Body of pancreas (tissue), 4 donors: ENCODE measurements at regions not wholly inside any gene's neighbourhood (a gene's known extent, or its start where the extent isn't known, plus 50 kb on each side); places are given as distances from the start of the nearest gene placed in this dataset.

Source experiments
- ATAC-seq: fragments of 150-250 bp; one replicate; pipeline ENCODE4 v1.9.1; 2016
- DNase-seq, 4 donors: peaks; one replicate each; pipeline ENCODE4 v3.0.0-alpha.2; 2019
- H3K27ac ChIP-seq, 4 donors: fragments of 200-600 bp; sonication (generic); 1 replicate in 3 of 4; 2 replicates in 1 of 4; pipeline versions ENCODE4 v1.5.1 to v1.6.1; 2016 to 2019; ENCODE audit warnings: mild to moderate bottlenecking in 1 of 4, mixed read lengths in 1 of 4, moderate library complexity in 1 of 4
- H3K27me3 ChIP-seq, 2 donors: fragments of 200-600 bp; sonication (generic); one replicate each; pipeline ENCODE4 v1.6.0; 2016; ENCODE audit warnings: mild to moderate bottlenecking in 1 of 2
- H3K36me3 ChIP-seq, 2 donors: fragments of 200-600 bp; sonication (generic); replicated peaks in 1 of 2; 2 replicates each; pipeline ENCODE4 v1.5.1; 2016; ENCODE audit warnings: low read depth in 2 of 2; ENCODE audit not compliant: insufficient read depth in 1 of 2
- H3K4me1 ChIP-seq: fragments of 200-600 bp; sonication (generic); one replicate; pipeline ENCODE4 v1.6.0; 2016
- H3K4me3 ChIP-seq, 2 donors: fragments of 200-600 bp; sonication (generic); 1 replicate in 1 of 2; 2 replicates in 1 of 2; pipeline ENCODE4 v1.5.1; 2016 to 2019
- H3K9me3 ChIP-seq, 3 donors: fragments of 200-600 bp; sonication (generic); 1 replicate in 2 of 3; 2 replicates in 1 of 3; pipeline ENCODE4 v1.5.1; 2016
- CTCF ChIP-seq, 7 experiments: fragments of 450-650 bp in 4 of 7; fragments of 200-600 bp in 3 of 7; sonication (generic) in 3 of 7; IDR thresholded peaks; one replicate each; pipeline ENCODE4 v1.5.1; 2016 to 2019; ENCODE audit warnings: antibody characterized with exemption in 7 of 7
- POLR2A ChIP-seq, 3 donors: fragments of 450-650 bp; IDR thresholded peaks; one replicate each; pipeline ENCODE4 v1.6.1; 2016; ENCODE audit warnings: antibody characterized with exemption in 3 of 3, mild to moderate bottlenecking in 2 of 3
- WGBS, 2 donors: methylation state at CpG; one replicate each; pipeline ENCODE4 v1.1.5; 2017; 5-methylcytosine and 5-hydroxymethylcytosine counted together
- intact Hi-C: fragments of 100-400 bp; cut with DNase I; formaldehyde crosslinking; loops from one replicate; pipeline ENCODE4 v1.15.1; 2023

- no peaks in the 10 kb centered on the region for H3K9me3 ChIP-seq
- WGBS, 2 donors, result 75 to 81% methylated on average over 10 of the region's 10 CpGs
- no peaks in the 10 kb centered on the region for H3K27me3 ChIP-seq
- no peak overlapping the region for H3K27ac ChIP-seq
- H3K36me3 ChIP-seq, result no peaks in the 10 kb centered on the region
- DNase-seq (no peak), ATAC-seq (no peak)
- H3K4me3 ChIP-seq, result no peak overlapping the region
- TF ChIP-seq CTCF (IDR thresholded peaks at IDR 0.05) (no peak), POLR2A (IDR thresholded peaks at IDR 0.05) (no peak)
- peaks cover 20% of the 10 kb centered on the region for H3K4me1 ChIP-seq
- intact Hi-C loops, result no loop called here
Measured at GRCh38 chr18:46337271-46337670, 233.1 kb downstream of the HAUS1 start.

GRCh38 chr18:46338205-46338604, 234.0 kb downstream of the HAUS1 start:
- DNase-seq (no peak), ATAC-seq (no peak)
- H3K9me3 ChIP-seq, result no peaks in the 10 kb centered on the region
- TF ChIP-seq CTCF (IDR thresholded peaks at IDR 0.05), result no peak
- TF ChIP-seq POLR2A (IDR thresholded peaks at IDR 0.05), result no peak
- H3K36me3 ChIP-seq, result no peaks in the 10 kb centered on the region
- WGBS, 2 donors, result 45 to 51% methylated on average over 2 of the region's 2 CpGs
- H3K27me3 ChIP-seq, result no peaks in the 10 kb centered on the region
- H3K4me1 ChIP-seq, result peaks cover 14% of the 10 kb centered on the region
- intact Hi-C loops, result no loop called here
- no peak overlapping the region for H3K27ac ChIP-seq
- no peak overlapping the region for H3K4me3 ChIP-seq

- Histone ChIP-seq H3K27me3 (no peaks in the 10 kb centered on the region), H3K4me3 (no peak overlapping the region), H3K4me1 (peaks cover 10% of the 10 kb centered on the region), H3K27ac (no peak overlapping the region), H3K36me3 (no peaks in the 10 kb centered on the region), H3K9me3 (no peaks in the 10 kb centered on the region)
- WGBS, 2 donors, result 69 to 77% methylated on average over 7 of the region's 7 CpGs
- no peak for TF ChIP-seq POLR2A (IDR thresholded peaks at IDR 0.05)
- no peak for TF ChIP-seq CTCF (IDR thresholded peaks at IDR 0.05)
- DNase-seq (no peak), ATAC-seq (no peak)
- intact Hi-C loops, result no loop called here
Measured at GRCh38 chr18:46338766-46339165, 234.6 kb downstream of the HAUS1 start.

- DNase-seq (no peak), ATAC-seq (no peak)
- no peak overlapping the region for H3K27ac ChIP-seq
- no peak overlapping the region for H3K4me3 ChIP-seq
- no peaks in the 10 kb centered on the region for H3K4me1 ChIP-seq
- H3K36me3 ChIP-seq, result no peaks in the 10 kb centered on the region
- TF ChIP-seq POLR2A (IDR thresholded peaks at IDR 0.05) (no peak), CTCF (IDR thresholded peaks at IDR 0.05) (no peak)
- H3K27me3 ChIP-seq, result no peaks in the 10 kb centered on the region
- WGBS, 2 donors, result 93 to 95% methylated on average over 7 of the region's 7 CpGs
- intact Hi-C loops, result no loop called here
- no peaks in the 10 kb centered on the region for H3K9me3 ChIP-seq
Measured at GRCh38 chr18:46340716-46341115, 236.5 kb downstream of the HAUS1 start.

- no peak for DNase-seq
- no peaks in the 10 kb centered on the region for H3K4me1 ChIP-seq
Measured at GRCh38 chr18:46341986-46342525, 237.9 kb downstream of the HAUS1 start.

More at GRCh38 chr18:46341986-46342525, 237.9 kb downstream of the HAUS1 start:
- Histone ChIP-seq H3K9me3 (no peaks in the 10 kb centered on the region), H3K4me3 (no peak overlapping the region), H3K36me3 (no peaks in the 10 kb centered on the region), H3K27me3 (no peaks in the 10 kb centered on the region), H3K27ac (no peak overlapping the region)
- no peak for ATAC-seq
- intact Hi-C loops, result no loop called here
- 72 to 81% methylated on average over 6 of the region's 6 CpGs for WGBS, 2 donors
- TF ChIP-seq POLR2A (IDR thresholded peaks at IDR 0.05) (no peak), CTCF (IDR thresholded peaks at IDR 0.05) (no peak)
